Stimulated activated CD4-positive, alpha-beta T cell treated with anti-CD3 and anti-CD28 coated beads, Interleukin-1b, Interleukin-23, amount 100 ng/mL, for 4 hours (primary cell): ENCODE measurements at regions not wholly inside any gene's neighbourhood (a gene's known extent, or its start where the extent isn't known, plus 50 kb on each side); places are given as distances from the start of the nearest gene placed in this dataset.
A peak's percentile ranks its signal among the peaks of the same experiment; 100 is the strongest.

Experiments
- DNase-seq, 2 donors: peaks; one replicate each; pipeline ENCODE4 v3.0.0-alpha.2; 2020; ENCODE audit warnings: low read depth in 2 of 2

DNA sequence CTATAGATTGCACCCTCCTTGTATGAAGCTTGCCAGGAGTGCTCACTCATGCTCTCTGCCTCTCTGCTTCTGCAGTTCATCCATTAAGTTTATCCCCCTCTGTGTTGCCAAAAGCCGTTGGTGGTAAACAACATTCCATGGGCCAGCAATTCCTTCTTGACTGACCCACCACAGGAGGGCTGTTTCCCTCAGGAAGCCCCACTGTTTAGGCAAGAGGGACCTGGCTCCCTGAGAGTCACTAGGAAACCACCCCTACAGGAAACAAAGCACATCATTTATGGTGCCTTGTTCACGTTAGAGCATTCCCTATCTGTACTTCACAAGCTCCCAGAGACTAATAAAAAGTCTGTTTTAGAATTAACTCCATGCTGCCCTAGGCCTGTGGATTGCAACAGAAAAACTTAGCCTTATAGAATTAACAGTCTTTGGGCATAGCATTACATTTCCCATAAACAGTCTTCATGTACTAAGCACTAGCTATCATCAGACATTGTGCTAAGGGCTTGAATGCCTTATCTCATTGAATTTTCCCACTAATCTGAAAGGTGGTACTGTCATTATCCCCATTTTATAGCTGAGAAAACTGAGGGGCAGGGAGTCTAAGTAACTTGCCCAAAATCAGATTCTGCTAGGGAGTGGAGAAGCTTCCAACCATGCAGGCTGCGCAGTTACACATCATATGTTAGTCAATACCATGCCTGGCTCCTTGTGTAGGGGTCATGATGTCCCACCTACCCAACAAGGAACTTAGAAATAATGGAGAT, 149.9 kb downstream of the SHQ1 start:
- no peak for DNase-seq

DNA sequence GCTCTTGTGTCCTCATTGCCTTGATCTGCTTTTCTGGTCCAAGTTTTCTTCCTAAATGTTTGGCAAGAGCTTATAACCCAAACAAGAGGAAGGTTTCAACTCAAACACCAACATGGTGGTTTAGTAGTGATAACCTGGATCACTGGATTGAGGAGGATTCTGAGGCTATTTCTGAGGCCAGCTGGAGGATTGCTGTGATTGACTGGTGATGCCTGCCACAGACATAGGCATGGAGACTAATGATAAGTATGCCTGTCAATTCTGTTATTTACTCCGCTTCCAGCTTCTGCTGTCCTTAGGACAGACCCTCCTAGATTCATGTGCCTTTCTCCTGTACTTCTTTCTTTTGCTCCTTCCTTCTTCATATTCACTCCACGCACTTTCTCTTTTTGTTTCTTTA, 150.5 kb downstream of the SHQ1 start:
- no peak for DNase-seq

DNA sequence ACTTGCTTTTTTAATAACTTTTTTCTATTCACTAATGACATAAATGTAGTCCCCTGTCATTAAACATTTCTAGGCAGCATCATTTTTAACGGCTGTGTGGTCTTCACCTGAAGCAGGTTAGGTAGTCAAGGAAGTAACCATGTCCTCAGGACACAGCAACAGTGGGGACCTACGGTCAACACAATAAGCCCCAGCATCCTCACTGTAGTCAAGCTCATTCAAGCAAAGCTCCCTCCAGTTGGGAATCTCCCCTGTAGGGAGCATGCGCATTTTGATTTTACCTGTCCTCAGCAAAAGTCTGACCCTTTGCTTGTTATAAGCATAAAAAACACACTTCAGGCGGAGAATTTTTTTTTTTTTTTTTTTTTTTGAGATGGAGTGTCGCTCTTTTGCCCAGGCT, 151.4 kb downstream of the SHQ1 start:
- no peak for DNase-seq

DNA sequence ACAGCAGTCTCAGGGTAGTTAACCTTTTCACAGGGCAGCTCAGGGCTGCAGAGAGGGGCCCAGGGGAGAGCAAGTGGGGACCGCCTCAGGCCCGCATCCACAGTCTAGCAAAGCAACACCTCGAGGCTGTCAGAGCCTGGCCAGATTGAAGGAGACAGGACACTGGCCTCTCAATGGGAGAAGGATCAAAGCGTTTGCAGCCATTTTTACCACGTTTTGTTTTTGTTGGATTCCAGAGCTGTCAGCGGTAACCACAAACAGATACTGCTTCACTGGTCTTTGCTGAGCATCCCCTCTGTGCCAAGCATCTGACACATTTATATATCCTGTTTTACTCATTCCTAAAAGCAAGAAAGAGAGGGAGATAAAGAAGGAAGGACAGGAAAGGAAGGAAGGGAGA, 153.8 kb downstream of the SHQ1 start:
- DNase-seq, result no peak

DNA sequence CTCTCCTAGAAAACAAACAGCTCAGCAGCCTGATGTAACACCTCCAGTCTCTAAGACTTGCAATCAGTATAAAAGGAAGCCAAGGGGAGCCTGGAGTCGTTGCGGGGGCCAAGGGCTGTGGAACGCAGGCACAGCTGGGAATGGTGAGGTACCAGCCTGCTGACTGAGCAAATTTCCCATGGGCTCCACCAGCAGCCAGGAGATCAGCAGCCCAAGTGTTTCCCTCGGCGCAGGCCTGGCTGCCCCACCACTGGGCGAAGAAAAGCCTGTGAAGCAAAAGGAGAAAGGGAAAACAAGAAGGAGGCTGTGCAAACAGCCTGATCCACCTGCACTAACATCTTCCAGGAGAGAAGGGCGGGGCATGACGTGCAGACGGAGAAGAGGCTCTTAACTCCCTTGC, 155.3 kb downstream of the SHQ1 start:
- DNase-seq, result no peak

DNA sequence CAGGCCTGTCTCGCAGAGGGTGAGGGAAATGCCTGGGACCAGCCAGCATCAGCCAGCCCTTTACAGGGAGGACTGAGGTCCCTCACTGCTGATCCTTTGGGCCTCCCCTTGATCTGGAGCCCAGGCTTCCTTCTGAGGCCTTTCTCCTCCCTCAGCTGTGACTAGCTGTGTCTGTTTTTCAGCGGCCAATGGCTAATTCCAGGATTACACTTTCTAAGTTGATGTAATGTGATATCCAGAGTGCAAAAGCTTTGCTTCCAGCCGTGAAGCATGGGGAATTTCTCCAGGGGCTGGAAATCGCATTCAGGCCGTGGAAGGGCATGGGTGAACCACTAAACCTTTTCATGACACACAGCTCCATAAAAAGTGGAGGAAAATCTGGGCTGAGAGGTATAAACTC, 157.6 kb downstream of the SHQ1 start:
- no peak for DNase-seq

DNA sequence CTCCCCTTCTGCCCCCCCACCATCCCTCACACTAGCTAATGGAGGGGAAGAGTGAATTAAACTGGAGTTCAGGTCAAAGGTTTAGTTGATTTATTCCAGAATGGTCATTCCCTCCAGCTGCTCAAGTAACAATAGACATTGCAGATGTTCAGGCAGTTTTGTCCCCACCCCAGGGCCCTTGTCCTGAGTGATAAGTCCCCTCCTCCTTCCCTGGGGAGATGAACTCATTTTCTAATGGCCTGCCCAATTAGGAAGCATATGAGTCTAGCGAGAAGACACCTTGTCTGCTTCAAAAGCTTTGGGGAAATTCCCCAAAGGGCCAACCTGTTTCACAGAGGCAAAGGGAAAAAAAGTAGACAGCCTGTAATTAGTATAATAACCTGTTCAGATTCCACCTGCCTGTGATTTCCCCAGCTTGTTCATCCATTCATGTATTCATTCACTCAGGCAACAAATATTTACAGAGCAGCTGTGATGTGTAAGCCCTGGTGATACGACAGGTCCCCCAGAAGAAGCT, 165.3 kb downstream of the SHQ1 start:
- no peak for DNase-seq

DNA sequence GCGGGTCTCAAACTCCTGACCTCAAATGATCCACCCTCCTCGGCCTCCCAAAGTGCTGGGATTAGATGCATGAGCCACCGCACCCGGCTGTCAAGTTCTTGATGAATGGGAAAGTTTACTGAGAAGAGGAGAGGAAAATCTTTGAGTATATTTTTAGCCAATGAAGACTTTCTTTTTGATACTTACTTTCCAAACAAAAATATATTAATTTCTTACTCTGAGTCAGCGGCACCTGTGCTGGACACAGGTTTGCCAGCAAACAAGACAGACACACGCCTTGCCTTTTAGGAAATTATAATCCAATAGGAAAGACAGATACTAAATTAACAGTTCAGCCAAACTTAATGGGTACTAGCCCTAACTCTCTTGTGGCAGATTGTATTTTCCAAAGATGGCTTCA, 166.6 kb downstream of the SHQ1 start:
- no peak for DNase-seq

DNA sequence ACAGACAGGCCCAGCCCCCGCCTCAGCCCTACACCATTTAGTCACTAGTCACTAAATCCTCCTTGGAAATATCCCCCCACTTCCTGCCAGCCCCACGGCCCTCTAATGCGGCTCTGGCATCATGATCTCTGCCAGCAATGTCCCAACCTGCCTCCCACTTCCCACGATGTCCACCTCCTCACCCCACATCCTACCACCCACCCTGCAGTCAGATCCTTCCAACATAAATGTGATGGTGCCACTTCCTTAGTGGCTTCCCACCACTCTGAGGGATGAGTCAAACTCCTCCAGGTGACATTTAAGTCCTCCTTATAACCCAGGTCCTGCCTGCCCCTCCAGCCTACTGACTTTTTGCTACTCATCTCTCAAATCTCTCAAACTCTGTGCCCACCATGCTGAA, 167.5 kb downstream of the SHQ1 start:
- DNase-seq, result no peak

DNA sequence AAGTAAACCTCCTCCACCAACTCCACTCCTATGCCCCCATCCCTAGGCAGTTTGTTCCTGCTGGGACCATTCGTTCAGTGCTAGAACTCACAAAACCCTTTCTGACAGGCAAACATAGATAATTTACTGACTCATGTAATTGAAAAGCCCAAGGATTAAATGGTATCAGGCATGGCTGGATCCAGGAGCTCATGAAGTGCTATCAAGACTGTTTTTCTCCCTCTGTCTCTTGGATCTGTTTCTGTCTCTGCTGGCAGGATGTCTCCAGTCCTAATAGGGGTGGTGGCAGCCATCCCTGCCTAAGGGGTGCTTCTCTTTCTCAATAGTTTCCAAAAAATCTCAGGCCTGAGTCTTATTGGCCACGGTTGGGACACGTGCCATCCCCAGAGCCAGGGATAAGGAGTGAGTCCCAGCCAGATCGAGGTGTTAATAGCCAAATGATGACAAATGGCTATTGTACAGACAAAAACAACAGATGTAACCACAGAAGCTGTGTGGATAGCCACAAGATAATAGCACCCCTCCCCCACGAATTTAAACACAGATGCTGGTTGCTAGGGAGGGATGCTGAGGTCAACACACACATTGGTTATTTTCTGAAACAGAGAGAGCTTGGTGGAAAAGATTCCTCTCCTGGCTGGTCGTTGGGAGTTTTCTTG, 168.6 kb downstream of the SHQ1 start:
- no peak for DNase-seq

DNA sequence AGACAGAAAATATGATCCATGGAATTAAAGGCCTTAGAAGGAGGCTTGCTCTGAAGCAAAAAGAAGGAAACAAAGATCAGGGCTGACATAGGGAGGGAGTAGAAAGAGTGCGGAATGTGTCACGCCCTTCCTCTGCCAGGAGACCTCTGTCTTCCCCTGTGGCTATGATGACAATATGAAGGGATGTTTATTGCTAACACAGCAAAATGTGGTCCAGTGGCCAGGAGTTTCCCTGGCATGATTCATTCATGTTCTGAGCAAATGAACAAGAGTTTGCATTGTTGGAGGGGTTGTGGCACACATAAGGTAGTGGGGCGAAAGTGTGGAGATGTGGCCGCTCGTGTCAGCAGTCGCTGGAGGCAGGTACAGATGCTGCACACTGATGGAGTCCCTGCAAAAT, 169.4 kb downstream of the SHQ1 start:
- DNase-seq, result no peak

DNA sequence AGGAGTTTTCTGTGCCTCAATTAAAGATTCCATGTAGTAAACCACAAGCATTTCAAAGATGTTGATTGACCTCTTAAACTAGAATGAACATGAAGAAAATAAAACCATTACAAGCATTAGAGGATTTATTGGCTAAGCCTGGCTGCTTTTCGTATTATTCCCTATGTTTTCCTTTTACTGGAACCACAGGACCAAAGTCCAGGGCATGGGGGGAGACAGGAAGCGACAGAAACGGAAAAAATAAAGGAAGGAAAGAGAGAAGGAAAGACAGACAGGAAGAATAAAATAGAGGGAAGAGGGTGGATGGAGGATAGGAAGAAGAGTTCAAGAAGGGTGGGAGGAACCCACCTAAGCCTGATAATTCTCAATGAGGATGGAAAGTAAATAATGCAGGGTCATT, 169.9 kb downstream of the SHQ1 start:
- DNase-seq, result no peak

DNA sequence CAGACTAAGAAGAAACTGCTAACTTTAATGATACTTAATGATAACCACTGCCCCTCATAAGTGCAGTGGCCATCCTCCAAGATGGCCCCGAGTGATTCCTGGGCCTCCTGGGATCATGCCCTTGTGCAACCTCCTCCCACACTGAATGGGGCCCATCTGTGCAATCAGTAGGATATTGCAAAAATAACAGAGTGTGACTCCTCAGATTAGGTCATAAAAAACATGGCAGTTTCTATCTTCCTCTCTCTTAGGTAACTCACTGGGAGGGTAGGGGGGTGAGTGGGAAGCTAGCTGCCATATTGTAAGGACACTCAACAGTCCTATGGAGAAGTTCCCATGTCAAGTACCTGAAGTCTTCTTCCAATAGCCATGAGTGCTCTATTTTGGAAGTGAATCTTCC, 173.0 kb downstream of the SHQ1 start:
- DNase-seq, result no peak

DNA sequence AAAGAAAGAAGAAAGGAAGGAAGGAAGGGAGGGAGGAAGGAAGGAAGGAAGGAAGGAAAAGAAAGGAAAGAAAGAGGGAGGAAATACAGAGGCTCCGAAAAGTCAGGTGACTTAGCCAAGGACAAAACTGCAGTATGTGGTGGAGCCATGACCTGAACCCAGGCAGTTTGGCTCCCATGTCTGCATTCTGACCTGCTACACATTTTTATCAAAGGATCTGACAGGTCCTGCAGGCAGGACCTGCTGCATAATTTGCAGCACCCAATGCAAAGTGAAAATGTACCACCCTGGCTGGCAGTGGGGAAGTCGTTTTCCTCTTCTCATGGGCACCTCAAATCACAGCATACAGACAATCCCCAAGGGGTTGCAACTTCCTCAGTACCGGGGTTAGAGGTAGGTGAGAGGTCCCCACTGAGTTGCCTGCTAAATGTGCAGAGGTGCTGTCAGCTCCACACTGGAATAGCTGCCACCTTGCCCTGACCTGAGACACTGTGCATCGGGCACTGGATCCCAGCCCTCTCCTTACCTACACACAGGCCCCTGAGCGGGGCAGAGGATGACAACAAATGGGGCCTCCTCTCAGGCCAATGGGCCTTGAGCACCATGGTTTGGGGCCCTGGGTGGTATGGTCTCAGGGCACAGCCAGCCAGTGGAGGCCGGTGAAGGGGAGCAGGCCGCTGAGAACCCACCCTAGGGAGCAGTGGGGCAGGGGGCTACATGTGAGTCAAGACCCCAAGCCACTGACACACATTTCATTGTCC, 175.1 kb downstream of the SHQ1 start:
- DNase-seq, result no peak

DNA sequence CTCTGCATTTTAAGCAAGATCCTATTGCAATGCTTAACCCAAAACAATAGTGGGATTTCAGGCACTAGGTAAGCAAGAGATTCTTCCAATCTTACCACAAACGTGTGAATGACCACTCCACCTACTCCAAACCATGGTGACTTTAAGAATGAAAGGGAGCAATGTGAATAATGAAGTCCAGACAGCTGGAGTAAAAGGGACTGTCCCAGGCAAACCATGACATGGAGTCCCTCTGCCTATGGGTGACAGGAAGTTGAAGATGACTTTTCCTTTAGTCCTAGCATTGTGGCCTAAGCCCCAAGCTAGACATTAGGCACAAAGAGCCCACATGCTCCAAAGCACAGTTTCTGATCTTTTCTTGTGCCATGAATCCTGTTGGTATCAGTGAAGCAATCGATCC, 179.0 kb downstream of the SHQ1 start:
- DNase-seq, result no peak

DNA sequence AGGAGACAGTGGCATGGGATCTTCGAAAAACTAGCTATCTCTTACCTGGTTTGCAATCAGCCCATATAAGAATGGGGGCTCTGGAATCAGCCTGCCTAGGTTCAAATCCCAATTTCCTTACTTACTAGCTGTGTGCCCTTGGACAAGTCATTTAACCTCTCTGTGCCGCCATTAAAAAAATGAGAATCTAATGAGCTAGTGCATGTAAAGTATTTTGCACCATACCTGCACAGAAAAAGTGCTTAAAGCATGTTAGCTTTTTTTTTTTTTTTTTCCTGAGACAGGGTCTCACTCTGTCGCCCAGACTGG, 181.8 kb downstream of the SHQ1 start:
- no peak for DNase-seq

DNA sequence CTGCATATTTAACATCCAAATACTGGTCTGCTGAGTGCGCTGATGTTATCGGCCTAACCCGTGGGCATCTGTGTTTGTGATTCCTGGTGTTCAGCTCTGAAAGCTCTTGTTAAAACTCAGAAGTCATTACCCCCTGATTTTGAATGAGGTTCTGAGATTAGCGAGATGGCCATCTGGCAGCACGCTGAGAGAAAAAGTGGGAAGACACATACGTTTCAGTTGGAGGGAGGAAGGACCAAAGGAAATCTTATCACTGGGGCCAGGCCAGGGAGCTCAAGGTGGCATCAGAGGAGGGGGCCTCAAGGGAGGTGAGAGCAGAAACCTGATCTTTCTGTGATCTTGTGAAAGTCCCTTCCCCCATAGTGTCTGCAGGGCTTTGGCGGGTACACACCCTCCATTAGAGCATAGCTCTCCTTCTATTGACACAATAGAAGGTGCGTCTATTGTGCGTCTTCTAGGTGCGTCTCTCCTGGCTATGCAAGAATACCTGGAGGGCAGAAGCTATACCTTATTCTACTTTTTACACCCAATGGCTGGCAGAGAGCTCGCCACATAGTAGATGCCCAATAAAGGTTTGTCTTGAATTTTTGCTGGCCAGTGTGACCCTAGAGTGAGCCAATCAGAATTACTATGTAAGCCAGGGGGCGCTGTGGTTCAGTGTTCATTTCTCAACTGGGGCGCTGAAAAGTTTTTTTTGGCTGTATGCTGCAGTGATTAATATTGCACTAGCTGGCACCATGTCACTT, 182.4 kb downstream of the SHQ1 start:
- DNase-seq, result peak; percentile 47 to 55

DNA sequence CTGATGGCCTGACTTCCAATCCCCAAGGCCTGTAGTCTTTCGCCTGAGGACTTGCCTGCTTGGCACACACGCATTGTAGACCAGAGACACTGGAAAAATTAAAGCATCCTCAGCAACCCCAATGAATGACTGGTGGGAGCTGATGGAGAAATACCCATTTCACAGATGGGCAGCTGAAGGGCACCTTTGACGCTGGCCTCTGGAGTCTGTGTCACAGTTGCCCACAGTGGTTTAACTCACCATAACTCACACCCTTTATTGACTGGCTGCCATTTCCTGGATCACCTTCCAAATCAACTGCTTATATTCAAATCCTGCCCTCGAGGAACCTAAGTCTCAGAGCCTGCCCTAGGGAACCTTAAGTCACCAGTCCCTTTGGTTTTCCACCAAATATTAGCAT, 183.1 kb downstream of the SHQ1 start:
- DNase-seq, result no peak

DNA sequence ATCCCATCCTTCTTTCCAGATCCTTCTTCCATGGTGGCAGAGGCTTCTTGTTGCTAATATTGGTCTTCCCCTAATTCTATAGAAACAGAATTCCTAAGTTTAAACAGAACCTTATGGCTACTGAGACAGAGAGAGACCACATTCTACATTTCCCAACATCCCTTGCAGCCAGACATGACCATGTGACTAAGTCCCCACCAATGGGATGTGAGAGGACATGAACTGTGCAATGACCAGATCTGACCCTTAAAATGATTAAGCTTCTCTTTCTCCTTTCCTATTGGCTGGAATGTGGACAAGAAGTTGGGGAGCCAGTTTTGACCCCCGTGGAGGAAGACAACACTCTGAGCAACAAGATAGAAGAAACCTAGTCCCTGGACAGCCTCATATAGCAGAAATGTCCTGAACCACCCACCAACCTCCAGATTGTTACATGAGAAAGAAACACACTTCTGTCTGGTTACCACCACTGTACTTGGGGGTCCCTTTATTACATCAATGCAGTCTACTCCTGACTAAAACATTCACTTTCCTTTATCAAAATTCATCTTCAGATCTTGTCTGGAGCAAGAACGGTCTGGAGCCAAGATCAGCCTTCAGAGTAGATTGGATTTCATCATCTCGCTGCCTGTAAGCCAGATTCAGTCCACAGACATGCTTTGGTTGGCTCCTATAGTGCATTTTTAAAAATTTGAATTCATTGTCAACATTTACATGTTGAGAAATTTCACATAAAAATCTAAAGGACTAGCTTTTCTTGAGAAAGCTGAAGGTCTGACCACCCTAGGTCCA, 183.9 kb downstream of the SHQ1 start:
- DNase-seq, result no peak

DNA sequence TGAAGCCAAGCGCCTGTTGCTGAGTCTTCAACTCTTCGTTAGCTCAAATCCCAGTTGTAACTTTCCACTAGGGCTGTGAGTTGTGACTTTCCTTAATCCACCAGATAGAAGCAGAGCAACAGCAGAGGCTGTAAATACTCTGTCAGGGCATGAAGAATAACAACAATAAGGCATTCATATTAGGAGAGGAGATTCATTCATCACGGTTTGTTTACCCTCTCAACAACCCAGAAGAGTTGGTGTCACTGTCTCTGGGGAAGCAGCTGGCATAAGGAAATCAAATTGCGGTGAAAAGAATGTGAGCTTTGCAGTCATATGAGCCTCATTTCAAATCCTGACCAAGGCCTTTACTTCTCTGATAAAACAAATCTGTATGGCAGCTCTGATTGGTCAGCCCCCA, 184.8 kb downstream of the SHQ1 start:
- DNase-seq, result no peak

DNA sequence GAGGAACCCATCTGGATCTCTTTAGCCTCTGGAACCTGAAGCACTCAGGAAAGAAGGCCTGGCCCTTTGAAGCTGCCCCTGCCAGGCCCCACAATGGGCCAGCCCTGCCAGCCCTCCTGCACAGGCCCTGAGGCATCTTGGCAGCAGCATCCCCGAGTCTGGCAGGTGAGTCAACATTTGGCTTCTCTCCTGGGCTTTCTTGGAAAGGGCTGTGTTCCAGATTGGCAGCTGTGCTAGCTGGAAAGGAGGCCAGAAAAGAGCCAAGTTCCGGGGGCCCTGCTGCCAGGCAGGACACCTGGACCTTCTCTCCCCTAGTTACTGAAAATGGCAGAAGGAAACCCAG, 187.2 kb downstream of the SHQ1 start:
- DNase-seq, result no peak
